Uterus (tissue), 2 donors: ENCODE measurements at regions not wholly inside any gene's neighbourhood (a gene's known extent, or its start where the extent isn't known, plus 50 kb on each side); places are given as distances from the start of the nearest gene placed in this dataset.

Experiments used
- CTCF ChIP-seq, 4 experiments: fragments of 200-600 bp in 2 of 4; fragments of 450-650 bp in 2 of 4; sonication (generic) in 2 of 4; IDR thresholded peaks; one replicate each; pipeline ENCODE4 v1.5.1; 2016 to 2019; ENCODE audit warnings: antibody characterized with exemption in 4 of 4, mild to moderate bottlenecking in 2 of 4, moderate library complexity in 1 of 4
- POLR2A ChIP-seq, 2 donors: fragments of 450-650 bp; IDR thresholded peaks; one replicate each; pipeline ENCODE4 v1.6.1; 2016; ENCODE audit warnings: antibody characterized with exemption in 2 of 2, mild to moderate bottlenecking in 1 of 2, moderate library complexity in 1 of 2

- no peak for TF ChIP-seq POLR2A (IDR thresholded peaks at IDR 0.05)
- TF ChIP-seq CTCF (IDR thresholded peaks at IDR 0.05): no peak
Measured at GRCh38 chr7:149707448-149707886, 65.9 kb downstream of the ZNF467 start.
